Activated CD8-positive, alpha-beta T cell treated with anti-CD3 and anti-CD28 coated beads for 36 hours (primary cell): ENCODE measurements at regions not wholly inside any gene's neighbourhood (a gene's known extent, or its start where the extent isn't known, plus 50 kb on each side); places are given as distances from the start of the nearest gene placed in this dataset.

Experiments
- ATAC-seq: fragments of 200-7000 bp; cut with Tn5 transposase; one replicate; pipeline ENCODE4 v1.10.0; 2021; ENCODE audit warnings: mild to moderate bottlenecking, moderate library complexity
- CTCF ChIA-PET: fragments of 350-600 bp; sonication (Branson Sonifier 250); formaldehyde crosslinking; loops from one replicate; lab custom pipeline; 2021; ENCODE audit warnings: antibody characterized with exemption; lab: Charles Lee
- POLR2A ChIA-PET: fragments of 350-600 bp; sonication (Branson Sonifier 250); formaldehyde crosslinking; loops from one replicate; lab custom pipeline; 2021; ENCODE audit warnings: antibody characterized with exemption; lab: Charles Lee
- DNase-seq: peaks from one replicate; pipeline ENCODE4 v3.0.0-alpha.2; 2020
- H3K27ac Mint-ChIP-seq: one replicate; pipeline ENCODE4 v1.8.0; 2021; ENCODE audit warnings: mild to moderate bottlenecking, mixed read lengths
- H3K27me3 Mint-ChIP-seq: one replicate; pipeline ENCODE4 v1.8.0; 2021; ENCODE audit warnings: mixed read lengths
- H3K36me3 Mint-ChIP-seq: one replicate; pipeline ENCODE4 v1.8.0; 2021; ENCODE audit warnings: low read depth, mixed read lengths
- H3K4me1 Mint-ChIP-seq: one replicate; pipeline ENCODE4 v1.8.0; 2021; ENCODE audit warnings: low read depth, mixed read lengths
- H3K4me3 Mint-ChIP-seq: one replicate; pipeline ENCODE4 v1.8.0; 2021; ENCODE audit warnings: mild to moderate bottlenecking, moderate library complexity, mixed read lengths
- H3K9me3 Mint-ChIP-seq: one replicate; pipeline ENCODE4 v1.8.0; 2021; ENCODE audit warnings: mixed read lengths
- CTCF ChIP-seq: fragments of 200-600 bp; IDR thresholded peaks from one replicate; pipeline ENCODE4 v1.8.0; 2022; ENCODE audit warnings: antibody characterized with exemption, mild to moderate bottlenecking
- intact Hi-C: fragments of 100-400 bp; cut with micrococcal nuclease; formaldehyde crosslinking; loops from one replicate; pipeline ENCODE4 v1.10.0; 2022

GRCh38 chr12:68451261-68452077, 119.3 kb upstream of the MDM1 start:
- CTCF ChIA-PET, result interaction anchor here (0.8 to 1.2 kb wide), 3 partner anchors 16 to 92 kb away, joined by 3 read pairs; no protein-coding TSS in a partner anchor
- intact Hi-C loops, result loop anchor here (1.0 to 5.0 kb wide), 3 partner anchors 30 to 161 kb away; partner anchors contain the start of gene RAP1B

GRCh38 chr12:68452078-68452715, 120.0 kb upstream of the MDM1 start:
- Mint-ChIP-seq H3K4me3 (no peak overlapping the region), H3K36me3 (peaks cover 2% of the 10 kb centered on the region), H3K9me3 (peaks cover under 1% of the 10 kb centered on the region), H3K4me1 (peaks cover 85% of the 10 kb centered on the region), H3K27me3 (no peaks in the 10 kb centered on the region), H3K27ac (peak overlapping the region; percentile 90)
- CTCF ChIA-PET, result interaction anchor here (1.2 kb wide), 1 partner anchor 93 kb away, joined by 3 read pairs; no protein-coding TSS in a partner anchor
- POLR2A ChIA-PET, result interaction anchor here (1.1 to 3.7 kb wide), 3 partner anchors 11 to 78 kb away, joined by 5 to 10 read pairs (median 5); no protein-coding TSS in a partner anchor
- no peak for TF ChIP-seq CTCF
- DNase-seq (no peak), ATAC-seq (no peak)
- intact Hi-C loops, result loop anchor here (5.0 kb wide), 1 partner anchor 160 kb away; the partner anchor contains the start of gene RAP1B

More at GRCh38 chr12:68451261-68452077, 119.3 kb upstream of the MDM1 start:
- H3K4me3 Mint-ChIP-seq, result peak overlapping the region; percentile 54
- no peaks in the 10 kb centered on the region for H3K27me3 Mint-ChIP-seq
- H3K9me3 Mint-ChIP-seq, result no peaks in the 10 kb centered on the region
- H3K27ac Mint-ChIP-seq, result peak overlapping the region; percentile 90
- peaks cover 88% of the 10 kb centered on the region for H3K4me1 Mint-ChIP-seq
- POLR2A ChIA-PET, result interaction anchor here (0.9 to 3.7 kb wide), 4 partner anchors 11 to 170 kb away, joined by 3 to 10 read pairs (median 5); no protein-coding TSS in a partner anchor
- peak; percentile 82 for ATAC-seq
- DNase-seq, result peak; percentile 66
- TF ChIP-seq CTCF, result no peak
- peaks cover 2% of the 10 kb centered on the region for H3K36me3 Mint-ChIP-seq

GRCh38 chr12:68453278-68453677, 121.1 kb upstream of the MDM1 start:
- ChIA-PET CTCF (no interaction called here), POLR2A (no interaction called here)
- Mint-ChIP-seq H3K27me3 (no peaks in the 10 kb centered on the region), H3K36me3 (peaks cover 2% of the 10 kb centered on the region), H3K27ac (no peak overlapping the region), H3K4me1 (peaks cover 78% of the 10 kb centered on the region), H3K4me3 (no peak overlapping the region), H3K9me3 (peaks cover 5% of the 10 kb centered on the region)
- no peak for DNase-seq
- no peak for TF ChIP-seq CTCF
- ATAC-seq, result no peak
- intact Hi-C loops, result loop anchor here (5.0 kb wide), 1 partner anchor 159 kb away; the partner anchor contains the start of gene RAP1B

GRCh38 chr12:68453876-68454275, 121.7 kb upstream of the MDM1 start:
- CTCF ChIA-PET, result interaction anchor here (0.9 kb wide), 1 partner anchor 413 kb away, joined by 3 read pairs; no protein-coding TSS in a partner anchor
- no peaks in the 10 kb centered on the region for H3K27me3 Mint-ChIP-seq

More at GRCh38 chr12:68453876-68454275, 121.7 kb upstream of the MDM1 start:
- Mint-ChIP-seq H3K27ac (no peak overlapping the region), H3K36me3 (peaks cover 2% of the 10 kb centered on the region), H3K9me3 (peaks cover 5% of the 10 kb centered on the region), H3K4me3 (no peak overlapping the region), H3K4me1 (peaks cover 78% of the 10 kb centered on the region)
- intact Hi-C loops, result loop anchor here (5.0 kb wide), 1 partner anchor 158 kb away; the partner anchor contains the start of gene RAP1B
- DNase-seq (no peak), ATAC-seq (no peak)
- TF ChIP-seq CTCF, result no peak
- POLR2A ChIA-PET, result no interaction called here
